ENCODE measurements at regions not wholly inside any gene's neighbourhood (a gene's known extent, or its start where the extent isn't known, plus 50 kb on each side); places are given as distances from the start of the nearest gene placed in this dataset.
"Not testable (repeated sequence)": the region's sequence is repeated elsewhere in the genome, so short reads cannot be mapped to it uniquely, and the experiment has no call there.

DNA sequence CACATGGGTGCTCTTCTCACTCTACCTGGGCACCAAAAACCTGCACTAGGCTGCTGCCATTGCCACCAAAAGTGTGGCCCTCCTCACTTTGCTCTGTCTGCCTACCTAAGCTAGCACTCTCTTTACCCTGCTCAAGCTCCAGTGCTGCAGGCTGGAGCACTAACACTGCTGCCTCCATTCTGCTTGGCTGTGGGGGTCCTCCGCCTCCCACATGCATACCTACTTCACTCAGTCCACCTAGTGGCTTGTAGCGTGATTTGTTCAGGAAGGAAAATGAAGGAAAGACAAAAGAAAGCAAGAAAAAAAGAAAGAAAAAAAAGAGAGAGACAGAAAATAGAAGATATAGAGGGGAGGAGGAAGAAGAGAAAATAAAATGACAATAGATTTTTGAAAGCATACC lies 1339.4 kb upstream of the CHAC2 start:
- no peak for FAIRE-seq

DNA sequence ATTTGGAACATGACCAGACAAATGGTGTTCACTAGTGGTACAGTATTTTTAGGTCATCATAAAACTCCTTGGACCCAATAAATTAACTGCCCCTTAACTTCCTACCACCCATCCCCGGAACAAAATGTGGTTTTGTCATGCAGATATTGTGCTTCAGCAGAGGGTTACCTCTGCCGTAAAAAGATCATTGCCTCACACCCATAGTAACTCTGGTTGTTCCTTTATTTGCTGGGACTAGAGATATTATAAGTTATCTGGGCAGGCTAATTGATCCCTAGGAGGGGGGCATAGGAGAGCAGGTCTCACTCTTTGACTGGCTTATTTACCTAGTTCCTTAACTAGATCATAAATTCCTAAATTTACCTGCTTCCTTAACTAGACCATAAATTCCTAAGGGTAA lies 1343.9 kb upstream of the CHAC2 start:
- no peak for FAIRE-seq

- no peak for FAIRE-seq
Observed at GRCh38 chr2:52423111-52423510, 1344.5 kb upstream of the CHAC2 start.

DNA sequence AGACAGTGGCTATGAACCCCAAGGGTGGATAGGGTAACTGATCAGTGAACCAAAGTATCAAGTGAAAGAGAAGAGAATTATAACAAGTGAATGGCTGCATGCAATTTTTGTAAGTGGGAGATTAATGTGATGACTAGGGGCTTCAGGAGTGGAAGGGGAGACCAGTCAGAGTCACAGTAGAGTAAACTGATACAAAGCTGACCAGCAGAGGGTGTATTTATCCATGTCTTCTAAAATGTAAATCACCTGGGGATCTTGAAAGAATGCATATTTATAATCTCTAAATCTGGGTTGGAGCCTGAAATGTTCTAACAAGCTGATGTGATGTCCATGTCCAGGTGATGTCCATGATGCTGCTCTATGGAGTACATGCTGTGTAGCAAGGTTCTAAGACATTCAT lies 1351.3 kb upstream of the CHAC2 start:
- no peak for FAIRE-seq

DNA sequence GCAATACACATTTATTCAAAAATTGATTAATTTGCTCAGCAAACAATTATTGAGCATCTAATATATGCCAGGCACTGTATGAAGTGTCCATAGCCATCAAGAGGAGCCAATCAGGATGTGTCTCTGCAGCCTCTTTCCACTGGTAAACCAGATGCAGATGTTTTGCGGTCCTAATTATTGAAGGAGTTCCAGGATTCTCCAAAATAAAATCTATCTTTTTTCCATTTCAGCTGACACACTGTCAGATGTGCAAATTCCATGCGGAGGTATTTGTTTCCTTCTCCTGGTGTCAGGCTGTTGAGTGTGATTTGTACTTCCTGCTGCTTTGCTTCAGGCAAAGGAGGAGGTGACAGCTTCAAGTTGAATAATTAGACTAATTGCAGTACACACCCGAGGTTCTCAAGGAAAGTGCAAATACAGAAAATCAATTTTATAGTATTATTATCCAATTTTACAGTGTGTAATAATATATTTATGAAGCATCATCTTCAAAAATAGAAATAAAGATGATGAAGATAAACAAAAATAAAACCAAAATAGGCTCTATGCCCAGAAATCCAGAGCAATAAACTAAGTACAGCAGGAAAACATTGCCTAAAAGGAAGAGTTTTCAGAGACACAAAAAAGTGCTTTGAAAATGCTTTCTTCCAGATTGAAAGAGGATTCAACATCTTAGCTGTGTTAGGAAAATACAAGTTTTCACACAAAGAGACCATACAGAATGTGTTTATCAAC lies 1352.9 kb upstream of the CHAC2 start:
- no peak for FAIRE-seq

GRCh38 chr2:52409308-52410118 lies 1358.1 kb upstream of the CHAC2 start:
- not testable (repeated sequence) for FAIRE-seq

GRCh38 chr2:52405980-52406379 lies 1361.6 kb upstream of the CHAC2 start:
- FAIRE-seq = no peak

DNA sequence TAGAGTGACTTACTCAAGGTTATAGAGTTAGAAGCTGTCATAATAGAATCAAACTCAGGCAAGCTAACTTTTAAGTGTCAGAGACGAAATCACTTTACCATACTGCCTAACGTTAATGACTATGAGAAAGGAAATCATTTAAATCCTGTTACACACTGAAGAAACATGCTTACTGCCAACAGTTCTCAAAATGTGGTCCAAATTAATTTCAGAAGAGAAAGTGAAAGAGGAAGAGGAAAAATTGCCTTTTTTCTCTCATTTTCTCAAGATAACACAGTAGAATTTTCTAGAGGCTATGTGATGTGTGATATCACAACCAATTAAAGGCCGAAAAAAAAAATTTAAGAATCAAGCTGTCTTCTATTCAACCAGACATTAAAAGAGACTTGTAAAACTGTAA lies 1362.7 kb upstream of the CHAC2 start:
- no peak for FAIRE-seq

GRCh38 chr2:52404046-52404445 lies 1363.6 kb upstream of the CHAC2 start:
- no peak for FAIRE-seq

DNA sequence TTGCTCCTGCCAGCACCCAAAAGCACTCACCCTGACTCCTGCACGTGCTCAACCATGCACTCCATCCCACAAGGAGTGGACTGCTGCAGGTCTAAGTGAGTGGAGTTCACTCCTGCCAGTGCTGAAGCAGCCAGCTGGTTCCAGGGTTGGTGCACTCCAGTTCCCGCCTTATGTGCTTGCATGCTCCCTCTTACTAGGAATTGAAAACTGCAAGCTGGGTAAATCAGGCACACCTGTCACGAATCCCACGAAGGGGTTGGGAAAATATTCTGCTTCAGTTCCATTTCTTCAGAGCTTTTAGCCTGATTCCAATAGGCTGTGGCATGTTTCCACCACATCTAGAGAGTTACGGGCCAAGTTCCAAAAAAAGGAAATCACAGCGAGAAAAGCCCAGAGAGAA lies 1365.5 kb upstream of the CHAC2 start:
- FAIRE-seq = no peak

DNA sequence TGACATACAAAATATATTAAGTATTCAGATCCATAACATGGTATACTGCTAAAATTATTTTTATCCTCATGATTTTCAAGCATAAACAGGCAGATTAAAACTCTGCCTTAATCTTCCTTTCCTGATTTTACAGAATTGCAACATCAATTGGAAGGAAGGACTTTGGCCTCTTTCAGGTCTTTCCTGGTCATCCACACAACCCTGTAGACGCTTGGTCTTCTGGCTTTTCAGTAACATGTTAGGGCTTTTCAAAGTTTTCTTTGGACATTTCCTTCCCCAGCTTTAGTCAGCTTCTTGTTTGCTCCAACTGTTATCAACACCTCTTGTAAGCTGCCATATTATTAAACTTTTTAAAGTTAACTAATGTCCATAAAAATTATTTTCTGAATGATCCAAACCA lies 1364.9 kb upstream of the NRXN1 start:
- FAIRE-seq = no peak

DNA sequence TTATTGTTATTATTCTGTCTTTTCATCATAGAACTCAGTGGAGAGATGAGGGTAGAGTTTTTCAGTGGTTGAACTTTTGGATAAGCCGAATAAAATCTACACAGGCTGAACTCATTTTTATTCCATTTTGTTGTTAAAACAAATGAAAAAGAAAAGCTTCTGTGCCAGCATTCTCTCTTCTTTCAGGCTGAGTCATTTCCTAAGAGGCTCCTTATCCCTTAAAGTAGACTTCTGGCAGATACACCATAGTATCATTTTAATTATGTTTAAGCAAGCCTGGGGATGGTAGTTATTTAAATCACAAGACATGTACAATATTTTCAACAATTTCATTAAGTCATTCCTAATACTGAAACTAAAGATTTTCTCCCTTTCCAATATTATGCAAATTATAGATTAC lies 1364.0 kb upstream of the NRXN1 start:
- no peak for FAIRE-seq

DNA sequence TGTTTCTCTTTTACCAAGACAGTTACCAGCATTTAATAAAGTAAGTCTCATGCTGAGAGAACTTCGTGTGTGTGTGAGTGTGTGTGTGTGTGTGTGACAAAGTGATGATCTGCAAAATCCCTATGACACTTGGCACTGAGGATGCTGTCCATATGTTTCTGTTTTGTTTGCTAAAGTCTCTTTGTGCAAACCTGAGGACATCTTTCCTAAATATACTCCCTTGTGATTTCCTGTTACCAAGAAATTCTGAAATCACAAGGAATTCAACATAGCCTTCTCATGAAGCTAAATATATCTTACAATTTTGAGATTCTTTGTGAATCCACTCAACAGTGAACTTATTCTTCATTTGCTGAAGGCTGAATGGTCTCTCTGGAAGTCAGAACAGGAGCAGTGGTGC lies 1359.7 kb upstream of the NRXN1 start:
- FAIRE-seq = no peak

DNA sequence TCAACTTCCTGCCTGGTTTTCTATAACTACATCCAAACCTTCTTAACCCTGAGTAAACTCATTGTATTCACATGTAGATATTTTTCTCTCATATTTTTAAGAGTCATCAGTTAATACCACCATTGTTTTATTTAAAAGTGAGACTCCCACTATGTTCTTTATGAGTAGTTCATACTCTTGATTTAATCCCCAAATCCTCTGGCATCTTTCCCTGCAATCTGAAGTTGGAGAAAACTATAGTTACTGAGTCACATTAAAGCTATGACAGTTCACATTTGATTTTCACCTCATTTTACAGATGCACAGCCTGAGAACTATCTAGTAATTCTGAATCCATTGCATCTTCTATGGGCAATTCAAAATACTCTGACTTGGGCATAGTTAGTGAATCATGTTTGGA lies 1358.7 kb upstream of the NRXN1 start:
- no peak for FAIRE-seq

DNA sequence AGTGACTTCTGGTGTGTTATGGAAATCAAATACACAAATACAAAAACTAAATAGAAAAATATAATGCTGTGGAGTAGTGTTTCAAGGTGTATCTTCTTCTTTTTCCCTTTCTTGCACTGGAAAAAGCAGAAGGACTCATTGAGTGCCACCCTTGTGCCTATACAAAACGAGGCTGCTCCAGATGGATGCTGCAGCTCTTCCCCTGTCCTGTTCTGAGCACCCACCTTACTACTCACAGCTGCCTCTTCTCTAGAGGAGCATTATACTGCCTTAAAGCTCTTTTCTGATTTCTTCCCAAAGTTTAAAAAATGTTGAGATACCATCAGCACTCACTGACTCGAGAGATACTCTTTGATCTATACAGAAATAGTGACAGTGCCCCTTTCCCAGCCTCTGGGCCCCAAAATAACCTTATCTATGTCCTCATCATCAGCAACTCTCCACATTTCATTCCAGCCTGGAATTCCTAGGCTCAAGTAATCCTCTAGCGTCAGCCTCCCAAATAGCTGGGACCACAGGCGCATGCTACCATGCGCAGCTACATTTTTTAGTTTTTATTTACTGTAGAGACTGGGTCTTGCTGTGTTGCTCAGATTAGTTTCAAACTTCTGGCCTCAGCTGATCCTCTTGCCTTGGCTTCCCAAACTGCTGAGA lies 1356.1 kb upstream of the NRXN1 start:
- FAIRE-seq = no peak

- FAIRE-seq = no peak
Observed at GRCh38 chr2:52386433-52387030, 1354.6 kb upstream of the NRXN1 start.

DNA sequence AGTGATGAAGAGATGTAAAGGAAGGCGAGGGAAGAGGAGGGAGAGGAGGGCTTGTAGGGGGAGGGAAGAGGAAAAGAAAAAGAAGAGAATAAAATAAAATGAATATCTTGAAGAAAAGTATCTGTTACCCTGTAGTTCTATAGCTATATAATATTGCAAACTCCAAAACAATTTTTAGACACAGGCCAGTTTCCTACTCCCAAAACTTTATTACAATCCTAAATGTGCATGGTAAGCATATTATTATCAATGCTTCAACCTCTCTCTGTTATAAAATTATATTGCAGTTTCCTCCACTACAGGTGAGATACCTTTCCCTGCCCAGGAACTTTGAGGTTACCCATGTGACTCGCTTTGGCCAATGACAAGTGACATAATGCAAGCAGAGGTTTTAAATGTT lies 1351.6 kb upstream of the NRXN1 start:
- FAIRE-seq = no peak

DNA sequence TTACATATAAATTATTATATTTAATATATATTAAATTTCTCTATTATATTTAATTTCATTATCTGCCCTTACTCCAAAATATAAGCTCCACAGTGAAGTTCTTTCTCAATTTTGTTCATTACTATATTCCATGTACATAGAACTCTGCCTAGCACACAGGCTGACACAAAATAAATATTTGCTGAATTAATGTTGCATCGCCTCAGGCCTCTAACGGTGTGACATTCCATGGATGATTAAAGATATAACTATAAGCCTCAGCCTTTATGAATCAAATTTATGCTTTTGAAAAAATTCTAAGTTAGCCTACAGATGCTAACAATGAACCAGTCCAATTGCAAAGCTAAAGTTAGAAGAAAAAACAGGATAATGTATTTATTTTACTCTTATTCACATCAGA lies 1337.2 kb upstream of the NRXN1 start:
- FAIRE-seq = peak; percentile 86

GRCh38 chr2:52368141-52368540 lies 1336.2 kb upstream of the NRXN1 start:
- no peak for FAIRE-seq

DNA sequence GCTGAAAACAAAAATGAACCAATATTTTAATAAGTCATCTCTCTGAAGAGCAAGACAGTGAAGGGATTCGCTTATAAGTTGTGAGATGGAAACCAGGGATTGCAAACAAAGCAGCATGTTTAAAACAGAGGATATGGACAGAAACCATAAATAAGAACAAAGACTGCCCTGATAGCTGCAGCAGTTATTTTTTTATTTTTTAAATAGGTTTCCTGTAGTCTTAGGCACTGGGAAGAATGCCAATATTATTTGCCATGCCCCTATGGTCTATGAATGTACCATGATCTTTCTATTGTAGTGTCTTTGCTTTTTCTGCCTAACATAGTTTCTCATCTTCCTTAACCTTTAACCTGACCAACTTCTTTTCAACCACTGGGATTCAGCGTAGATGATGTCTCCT lies 1334.0 kb upstream of the NRXN1 start:
- FAIRE-seq = no peak

- FAIRE-seq = no peak
Observed at GRCh38 chr2:52356556-52356955, 1324.6 kb upstream of the NRXN1 start.

DNA sequence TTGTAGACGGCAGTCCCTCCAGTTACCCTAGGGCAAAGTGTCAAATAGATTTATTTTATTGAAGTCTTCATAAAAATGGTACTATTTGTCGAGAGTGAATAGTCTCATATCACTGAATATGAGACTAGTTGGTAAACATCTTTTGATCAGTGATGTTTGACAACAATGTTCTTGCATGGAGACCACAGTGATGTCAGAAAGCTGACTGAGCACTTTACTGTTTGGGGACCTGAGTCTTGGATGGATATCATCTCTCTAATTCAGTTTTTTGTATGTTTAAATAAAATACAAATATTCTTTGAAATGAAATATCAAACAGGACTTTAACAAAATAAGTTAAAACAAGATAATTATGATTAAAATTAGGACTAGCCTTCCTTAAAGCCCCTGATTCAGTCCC lies 1315.4 kb upstream of the NRXN1 start:
- no peak for FAIRE-seq

GRCh38 chr2:52345676-52346075 lies 1313.7 kb upstream of the NRXN1 start:
- no peak for FAIRE-seq

DNA sequence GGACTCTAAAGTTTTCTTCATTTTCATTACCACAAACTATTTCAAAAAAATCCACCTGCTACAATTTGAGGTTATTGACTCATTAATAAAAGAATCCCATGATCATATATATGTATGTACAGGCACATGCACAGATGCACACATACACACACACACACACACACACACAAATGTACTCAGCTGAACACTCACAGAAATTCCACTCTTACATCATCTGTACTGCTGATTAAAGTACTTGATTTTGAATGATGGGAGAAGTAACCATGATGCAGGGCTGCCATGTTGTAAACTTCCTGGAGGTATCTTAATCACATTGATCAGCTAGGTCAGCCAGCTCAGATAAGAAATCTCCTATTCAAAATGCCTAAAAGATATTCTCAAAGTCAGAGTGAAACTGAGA lies 1313.2 kb upstream of the NRXN1 start:
- no peak for FAIRE-seq
